ENCODE measurements at regions not wholly inside any gene's neighbourhood (a gene's known extent, or its start where the extent isn't known, plus 50 kb on each side); places are given as distances from the start of the nearest gene placed in this dataset.

- no peak for TF ChIP-seq CTCF (optimal IDR thresholded peaks at IDR 0.05 in 1 of 3, IDR thresholded peaks at IDR 0.05 in 1 of 3, conservative IDR thresholded peaks at IDR 0.05 in 1 of 3; ENCODE audit: extremely low read depth in 1 of 3, insufficient read depth in 2 of 3, low read length in 3 of 3)
- no peak for TF ChIP-seq EZH2 (IDR thresholded peaks at IDR 0.05; ENCODE audit: low read length)
These were observed 441.3 kb upstream of the CCNG1 start for GRCh38 chr5:162996053-162996452.

Data from keratinocyte (primary cell).